ENCODE measurements at regions not wholly inside any gene's neighbourhood (a gene's known extent, or its start where the extent isn't known, plus 50 kb on each side); places are given as distances from the start of the nearest gene placed in this dataset.

DNA sequence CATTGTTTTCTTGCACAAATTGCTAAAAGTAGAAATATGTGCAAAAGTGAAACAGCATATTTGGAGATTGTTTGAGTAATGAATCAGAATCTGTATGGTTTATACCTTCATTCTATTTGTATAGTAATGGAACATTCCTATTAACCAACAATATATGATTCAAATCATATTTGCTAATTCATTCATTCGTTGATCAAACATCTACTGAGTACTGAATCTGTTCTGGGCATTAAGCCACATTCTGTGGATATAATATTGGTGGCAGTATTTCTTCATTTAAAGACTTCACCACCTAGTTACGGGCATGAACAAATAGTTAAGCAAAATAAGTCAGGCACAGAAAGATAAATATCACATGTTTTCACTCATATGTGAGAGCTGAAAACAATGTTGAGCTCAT lies 385.7 kb downstream of the MTRR start:
- no peak for TF ChIP-seq KDM5A (IDR thresholded peaks at IDR 0.05; ENCODE audit: low read length)
- TF ChIP-seq, protein P1, sequence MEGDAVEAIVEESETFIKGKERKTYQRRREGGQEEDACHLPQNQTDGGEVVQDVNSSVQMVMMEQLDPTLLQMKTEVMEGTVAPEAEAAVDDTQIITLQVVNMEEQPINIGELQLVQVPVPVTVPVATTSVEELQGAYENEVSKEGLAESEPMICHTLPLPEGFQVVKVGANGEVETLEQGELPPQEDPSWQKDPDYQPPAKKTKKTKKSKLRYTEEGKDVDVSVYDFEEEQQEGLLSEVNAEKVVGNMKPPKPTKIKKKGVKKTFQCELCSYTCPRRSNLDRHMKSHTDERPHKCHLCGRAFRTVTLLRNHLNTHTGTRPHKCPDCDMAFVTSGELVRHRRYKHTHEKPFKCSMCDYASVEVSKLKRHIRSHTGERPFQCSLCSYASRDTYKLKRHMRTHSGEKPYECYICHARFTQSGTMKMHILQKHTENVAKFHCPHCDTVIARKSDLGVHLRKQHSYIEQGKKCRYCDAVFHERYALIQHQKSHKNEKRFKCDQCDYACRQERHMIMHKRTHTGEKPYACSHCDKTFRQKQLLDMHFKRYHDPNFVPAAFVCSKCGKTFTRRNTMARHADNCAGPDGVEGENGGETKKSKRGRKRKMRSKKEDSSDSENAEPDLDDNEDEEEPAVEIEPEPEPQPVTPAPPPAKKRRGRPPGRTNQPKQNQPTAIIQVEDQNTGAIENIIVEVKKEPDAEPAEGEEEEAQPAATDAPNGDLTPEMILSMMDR (IDR thresholded peaks at IDR 0.05; ENCODE audit: control extremely low read depth in 1 of 3, insufficient read depth in 1 of 3, low read depth in 1 of 3, low read length in 3 of 3): no peak
- no peak for TF ChIP-seq POLR2A (IDR thresholded peaks at IDR 0.05; ENCODE audit: control extremely low read depth in 1 of 2, low read depth in 2 of 2, low read length in 2 of 2)
- TF ChIP-seq POLR2AphosphoS5 (IDR thresholded peaks at IDR 0.05; ENCODE audit: low read depth, low read length): no peak
- TF ChIP-seq CEBPB (IDR thresholded peaks at IDR 0.05; ENCODE audit: low read depth, low read length): no peak
- TF ChIP-seq TEAD4 (IDR thresholded peaks at IDR 0.05; ENCODE audit: low read depth, low read length): no peak
- TF ChIP-seq JUND (IDR thresholded peaks at IDR 0.05; ENCODE audit: low read length): no peak
- no peak for TF ChIP-seq GTF2F1 (IDR thresholded peaks at IDR 0.05; ENCODE audit: borderline replicate concordance, low read depth, low read length)
- no peak for TF ChIP-seq HDAC2 (IDR thresholded peaks at IDR 0.05; ENCODE audit: borderline replicate concordance in 1 of 2, low read depth in 2 of 2, low read length in 2 of 2)
- TF ChIP-seq GABPA (IDR thresholded peaks at IDR 0.05; ENCODE audit: borderline replicate concordance, insufficient read depth, low read length): no peak
- no peak for TF ChIP-seq KDM1A (IDR thresholded peaks at IDR 0.05; ENCODE audit: borderline replicate concordance, low read length)
- no peak for TF ChIP-seq EZH2 (IDR thresholded peaks at IDR 0.05; ENCODE audit: low read depth, low read length, severe bottlenecking)
- TF ChIP-seq SIN3A (conservative IDR thresholded peaks at IDR 0.05 in 1 of 2, IDR thresholded peaks at IDR 0.05 in 1 of 2; ENCODE audit: low read depth in 1 of 2, low read length in 2 of 2): no peak

Data from H1 (cell line).